ENCODE measurements at regions not wholly inside any gene's neighbourhood (a gene's known extent, or its start where the extent isn't known, plus 50 kb on each side); places are given as distances from the start of the nearest gene placed in this dataset.

DNA sequence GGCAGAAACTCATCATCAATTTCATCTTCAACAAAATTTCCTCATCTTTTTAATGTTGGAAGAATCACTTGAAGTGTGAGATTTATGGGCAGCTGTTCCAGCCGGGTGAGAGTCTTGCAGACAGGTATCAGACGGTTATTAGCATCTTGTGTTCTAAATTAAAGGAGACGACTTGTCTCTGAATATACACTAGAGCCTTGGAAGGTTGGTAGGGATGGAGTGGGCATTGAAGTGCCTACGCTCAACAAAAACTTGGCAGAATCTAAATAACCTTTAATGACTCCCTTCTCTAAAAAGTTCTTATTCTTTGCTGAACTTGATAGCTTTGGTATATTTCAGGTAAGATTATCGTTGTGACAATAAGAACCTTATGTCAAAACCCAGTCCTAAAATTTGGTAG lies 111.5 kb upstream of the MAGI3 start:
- TF ChIP-seq NFRKB (IDR thresholded peaks at IDR 0.05), result no peak
- no peak for TF ChIP-seq FOXM1 (IDR thresholded peaks at IDR 0.05; ENCODE audit: borderline replicate concordance)
- TF ChIP-seq L3MBTL2 (conservative IDR thresholded peaks at IDR 0.05), result no peak
- no peak for TF ChIP-seq FOXK2 (IDR thresholded peaks at IDR 0.05)
- TF ChIP-seq, protein P1, sequence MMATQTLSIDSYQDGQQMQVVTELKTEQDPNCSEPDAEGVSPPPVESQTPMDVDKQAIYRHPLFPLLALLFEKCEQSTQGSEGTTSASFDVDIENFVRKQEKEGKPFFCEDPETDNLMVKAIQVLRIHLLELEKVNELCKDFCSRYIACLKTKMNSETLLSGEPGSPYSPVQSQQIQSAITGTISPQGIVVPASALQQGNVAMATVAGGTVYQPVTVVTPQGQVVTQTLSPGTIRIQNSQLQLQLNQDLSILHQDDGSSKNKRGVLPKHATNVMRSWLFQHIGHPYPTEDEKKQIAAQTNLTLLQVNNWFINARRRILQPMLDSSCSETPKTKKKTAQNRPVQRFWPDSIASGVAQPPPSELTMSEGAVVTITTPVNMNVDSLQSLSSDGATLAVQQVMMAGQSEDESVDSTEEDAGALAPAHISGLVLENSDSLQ (IDR thresholded peaks at IDR 0.05), result no peak
- no peak for TF ChIP-seq BHLHE40 (IDR thresholded peaks at IDR 0.05; ENCODE audit: borderline replicate concordance)
- TF ChIP-seq ELF4 (IDR thresholded peaks at IDR 0.05), result no peak
- TF ChIP-seq SUZ12 (IDR thresholded peaks at IDR 0.05), result no peak
- no peak for TF ChIP-seq FOXA1 (IDR thresholded peaks at IDR 0.05)
- no peak for TF ChIP-seq TARDBP (IDR thresholded peaks at IDR 0.05)

Data from HEK293T (cell line).